GM12873 (cell line): ENCODE measurements at regions not wholly inside any gene's neighbourhood (a gene's known extent, or its start where the extent isn't known, plus 50 kb on each side); places are given as distances from the start of the nearest gene placed in this dataset.

Experiments
- TF ChIP-seq, protein P1 (sequence below): IDR thresholded peaks from 2 replicates; pipeline ENCODE4 v1.5.1; 2012; ENCODE audit warnings: low read depth, mild to moderate bottlenecking, moderate library complexity, low read length, control low read depth; ENCODE audit not compliant: insufficient read depth; ENCODE audit errors: missing control alignments

DNA sequence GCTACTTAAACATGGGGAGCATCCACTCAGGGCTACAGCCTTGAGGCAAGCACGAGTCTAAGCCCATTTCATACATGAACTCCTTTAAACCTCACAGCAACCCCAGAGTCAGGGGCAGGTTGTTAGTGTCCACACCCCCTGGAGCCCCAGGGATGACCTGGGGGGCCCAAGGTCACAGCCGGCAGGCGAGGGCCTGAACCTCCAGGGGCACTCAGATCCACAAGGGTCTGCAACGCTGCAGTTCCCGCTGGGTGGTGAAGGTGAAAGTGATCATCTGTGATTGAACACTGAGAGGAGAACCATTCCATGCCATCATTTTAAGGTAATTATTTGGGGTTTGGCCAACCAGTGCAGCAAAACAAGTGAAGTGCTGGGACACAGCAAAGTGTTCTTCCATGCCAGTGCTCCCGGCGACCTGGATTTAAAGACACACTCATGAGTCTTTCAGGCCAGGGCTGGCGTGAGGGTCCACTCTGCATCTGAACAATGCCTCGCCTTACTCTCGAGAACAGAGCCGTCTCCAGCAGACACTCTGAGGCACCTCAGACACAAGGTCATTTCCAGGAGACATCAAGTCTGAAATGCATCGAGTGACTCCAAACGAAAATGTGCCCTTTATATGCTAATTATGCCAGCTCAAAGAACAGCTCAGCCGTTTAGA, 61.6 kb upstream of the SNTG2 start:
- TF ChIP-seq, protein P1, sequence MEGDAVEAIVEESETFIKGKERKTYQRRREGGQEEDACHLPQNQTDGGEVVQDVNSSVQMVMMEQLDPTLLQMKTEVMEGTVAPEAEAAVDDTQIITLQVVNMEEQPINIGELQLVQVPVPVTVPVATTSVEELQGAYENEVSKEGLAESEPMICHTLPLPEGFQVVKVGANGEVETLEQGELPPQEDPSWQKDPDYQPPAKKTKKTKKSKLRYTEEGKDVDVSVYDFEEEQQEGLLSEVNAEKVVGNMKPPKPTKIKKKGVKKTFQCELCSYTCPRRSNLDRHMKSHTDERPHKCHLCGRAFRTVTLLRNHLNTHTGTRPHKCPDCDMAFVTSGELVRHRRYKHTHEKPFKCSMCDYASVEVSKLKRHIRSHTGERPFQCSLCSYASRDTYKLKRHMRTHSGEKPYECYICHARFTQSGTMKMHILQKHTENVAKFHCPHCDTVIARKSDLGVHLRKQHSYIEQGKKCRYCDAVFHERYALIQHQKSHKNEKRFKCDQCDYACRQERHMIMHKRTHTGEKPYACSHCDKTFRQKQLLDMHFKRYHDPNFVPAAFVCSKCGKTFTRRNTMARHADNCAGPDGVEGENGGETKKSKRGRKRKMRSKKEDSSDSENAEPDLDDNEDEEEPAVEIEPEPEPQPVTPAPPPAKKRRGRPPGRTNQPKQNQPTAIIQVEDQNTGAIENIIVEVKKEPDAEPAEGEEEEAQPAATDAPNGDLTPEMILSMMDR, result no peak

DNA sequence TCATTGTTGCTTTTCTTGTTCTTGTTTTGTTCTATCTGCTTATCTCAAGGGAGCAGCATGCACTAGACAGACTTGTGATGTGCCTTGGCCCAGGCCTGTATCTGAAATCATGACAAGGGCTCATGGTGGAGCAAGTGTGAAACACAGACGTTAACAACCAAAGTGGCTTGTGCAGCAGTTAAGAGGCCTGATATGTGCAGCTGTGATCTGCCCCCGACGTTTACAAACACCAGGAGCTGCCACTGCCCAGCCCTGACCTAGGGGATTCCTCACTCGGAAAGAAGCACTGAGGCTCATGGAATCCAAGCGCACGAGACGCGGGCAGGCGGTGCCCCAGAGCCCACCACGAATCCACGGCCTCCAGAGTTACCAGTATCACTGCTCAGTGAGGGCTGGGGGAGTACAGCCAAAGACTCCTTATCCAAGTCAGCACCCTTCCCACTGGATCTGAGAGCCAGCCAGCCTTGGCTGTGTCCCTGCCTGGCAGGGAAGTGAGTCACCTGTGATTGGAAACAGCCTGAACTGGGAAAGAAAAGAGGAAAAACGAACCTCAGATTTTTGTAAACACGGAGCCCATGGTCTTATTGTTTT, 62.3 kb upstream of the SNTG2 start:
- TF ChIP-seq, protein P1, result no peak

- TF ChIP-seq, protein P1, result no peak
Observed at GRCh38 chr2:887639-888038, 63.0 kb upstream of the SNTG2 start.

GRCh38 chr2:886072-887022, 64.3 kb upstream of the SNTG2 start:
- TF ChIP-seq, protein P1, result no peak

DNA sequence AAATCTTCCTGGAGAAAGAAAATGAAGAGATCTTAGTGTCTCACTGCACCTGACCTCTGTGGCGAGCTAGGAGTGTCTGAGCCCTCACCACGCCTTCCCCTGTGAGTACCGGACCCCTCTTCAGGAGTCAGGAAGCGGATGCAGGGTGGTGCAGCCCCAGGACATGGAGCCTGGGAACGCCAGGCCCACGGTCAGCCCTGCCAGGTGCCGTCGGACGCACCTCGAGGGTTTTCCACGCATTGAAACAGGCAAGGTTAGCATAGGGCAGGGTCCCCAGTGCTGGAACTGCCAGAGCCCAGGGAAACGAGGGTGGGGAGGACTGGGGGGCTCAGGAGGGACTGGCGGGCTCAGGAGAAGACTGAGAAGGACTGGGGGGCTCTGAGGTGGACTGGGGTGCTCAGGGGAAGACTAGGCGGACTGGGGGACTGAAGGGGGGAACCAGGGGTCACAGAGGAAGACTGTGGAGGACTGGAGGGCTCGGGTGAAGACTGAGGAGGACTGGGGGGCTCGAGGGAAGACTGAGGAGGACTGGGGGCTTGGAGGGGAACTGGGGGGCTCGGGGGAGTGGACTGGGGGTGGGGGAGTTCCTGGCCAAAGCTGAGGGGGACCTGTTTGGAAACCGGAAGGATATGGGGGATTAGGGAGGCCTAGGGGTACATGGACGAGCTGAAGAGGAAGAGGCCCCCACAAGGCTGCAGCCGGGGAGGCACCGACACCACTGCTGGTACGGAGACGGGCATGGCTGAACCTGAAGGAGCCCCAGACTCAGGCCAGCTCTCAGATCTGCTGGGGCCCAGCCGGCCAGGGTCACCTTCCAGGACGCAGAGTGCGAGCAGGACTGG, 65.2 kb upstream of the SNTG2 start:
- TF ChIP-seq, protein P1, result no peak

DNA sequence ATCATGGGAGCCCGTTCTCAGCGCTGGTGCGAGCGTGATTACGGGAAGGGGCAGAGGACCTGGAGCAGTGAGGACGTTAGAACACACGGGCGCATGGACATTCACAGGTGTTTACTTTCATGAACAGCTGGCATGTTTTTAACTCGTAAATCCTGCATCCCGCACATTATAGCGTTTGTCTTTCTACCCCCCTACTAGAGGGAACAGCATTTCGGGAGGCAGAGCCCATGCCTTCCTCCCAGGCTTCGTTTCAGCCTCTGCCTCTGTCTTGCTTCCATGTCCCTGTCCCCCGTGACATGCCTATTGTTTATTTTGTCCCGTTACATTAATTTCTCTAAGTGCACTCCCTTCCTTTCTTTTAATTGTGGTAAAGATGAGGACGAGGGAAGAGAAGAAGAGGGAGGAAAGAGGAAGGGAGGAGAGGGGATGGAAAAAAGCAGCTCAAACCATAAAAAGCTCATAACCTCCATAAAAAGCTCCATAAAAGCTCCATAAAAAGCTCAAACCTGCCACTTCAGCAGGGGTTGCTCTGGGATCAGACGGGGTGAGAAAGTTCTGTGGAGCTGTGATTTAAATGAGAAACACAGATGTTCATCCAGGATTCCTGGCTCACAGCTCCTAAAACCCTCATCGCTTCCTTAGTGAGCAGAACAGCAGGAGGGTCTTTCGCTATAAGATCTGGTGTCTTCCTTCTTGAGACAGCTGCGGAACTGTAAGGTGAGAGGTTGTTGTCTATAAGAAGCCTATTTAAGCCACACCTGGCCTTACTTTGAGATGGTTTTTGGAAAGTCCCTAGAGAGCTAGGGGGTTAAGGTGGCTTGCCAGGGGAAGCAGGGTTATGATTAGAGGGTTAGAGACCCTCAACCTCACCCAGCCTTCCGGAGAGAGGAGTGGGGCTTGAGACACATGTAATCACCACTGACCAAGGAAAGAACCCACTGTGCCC, 66.6 kb upstream of the SNTG2 start:
- TF ChIP-seq, protein P1, result no peak
